Endothelial cell of umbilical vein (primary cell): ENCODE measurements at regions not wholly inside any gene's neighbourhood (a gene's known extent, or its start where the extent isn't known, plus 50 kb on each side); places are given as distances from the start of the nearest gene placed in this dataset.

Source experiments
- BruUV-seq: library from RNA; stranded (reverse); fragments of 400-500 nt; replicated peaks from 2 replicates; lab custom pipeline; 2021; lab: Mats Ljungman, UMichigan
- CTCF ChIA-PET: fragments of 300-600, 350-600 bp; sonication (Branson Sonifier 250); formaldehyde crosslinking; loops from one replicate; lab custom pipeline; 2021; ENCODE audit warnings: antibody characterized with exemption, inconsistent platforms; lab: Charles Lee
- POLR2A ChIA-PET: fragments of 300-600, 350-600 bp; sonication (Branson Sonifier 250); formaldehyde crosslinking; loops from one replicate; lab custom pipeline; 2021; ENCODE audit warnings: antibody characterized with exemption, inconsistent platforms; lab: Charles Lee
- DNase-seq: peaks from one replicate; pipeline ENCODE4 v3.0.0-alpha.2; 2011; ENCODE audit warnings: low read depth, low spot score
- FAIRE-seq: peaks from 2 replicates; lab custom pipeline; 2011; peaks lifted over from hg19 to GRCh38; lab: Jason Lieb, UNC
- H2AFZ ChIP-seq: 2 replicates; pipeline ENCODE4 v1.6.0; 2012; ENCODE audit warnings: low read depth, low read length, control low read depth, inconsistent platforms
- H3K27ac ChIP-seq: 2 replicates; pipeline ENCODE4 v1.5.1; 2011; ENCODE audit warnings: low read depth, mild to moderate bottlenecking, control low read depth, low read length, moderate library complexity; ENCODE audit not compliant: insufficient read depth
- H3K27me3 ChIP-seq, 2 experiments: 2 replicates each; pipeline versions ENCODE4 v1.6.0 to v1.6.1; 2011; ENCODE audit warnings: low read length in 2 of 2, mixed read lengths in 1 of 2; ENCODE audit not compliant: control insufficient read depth in 2 of 2, insufficient read depth in 2 of 2
- H3K36me3 ChIP-seq, 2 experiments: 2 replicates in 1 of 2; 3 replicates in 1 of 2; pipeline ENCODE4 v1.5.1; 2011; ENCODE audit warnings: low read length in 2 of 2, mild to moderate bottlenecking in 1 of 2, moderate library complexity in 1 of 2; ENCODE audit not compliant: control insufficient read depth in 2 of 2, insufficient read depth in 2 of 2; ENCODE audit errors: extremely low read depth in 1 of 2
- H3K4me1 ChIP-seq: 3 replicates; pipeline ENCODE4 v1.5.1; 2011; ENCODE audit warnings: mild to moderate bottlenecking, low read length; ENCODE audit not compliant: control insufficient read depth, insufficient read depth; ENCODE audit errors: extremely low read depth
- H3K4me2 ChIP-seq: 2 replicates; pipeline ENCODE4 v1.6.1; 2011; ENCODE audit warnings: low read length, control low read depth, mixed read lengths; ENCODE audit not compliant: insufficient read depth
- H3K4me3 ChIP-seq, 3 experiments: fragments of 200-600 bp in 1 of 3; sonication (generic), shearing (Covaris generic) in 1 of 3; replicated peaks in 1 of 3; 2 replicates each; pipeline ENCODE4 v1.5.1; 2011 to 2016; ENCODE audit warnings: control low read depth in 3 of 3, low read length in 3 of 3, mild to moderate bottlenecking in 2 of 3, inconsistent platforms in 1 of 3, low read depth in 1 of 3, moderate library complexity in 1 of 3; ENCODE audit not compliant: insufficient read depth in 1 of 3
- H3K79me2 ChIP-seq: 2 replicates; pipeline ENCODE4 v1.6.0; 2012; ENCODE audit warnings: low read length, inconsistent platforms; ENCODE audit not compliant: control insufficient read depth, insufficient read depth
- H3K9ac ChIP-seq: replicated peaks from 2 replicates; pipeline ENCODE3; 2011; ENCODE audit warnings: low read length, control low read depth; ENCODE audit not compliant: insufficient read depth; ENCODE audit errors: extremely low read depth
- H3K9me1 ChIP-seq: replicated peaks from 3 replicates; pipeline ENCODE4 v1.6.0; 2011; ENCODE audit warnings: mild to moderate bottlenecking, low read length; ENCODE audit not compliant: control insufficient read depth, insufficient read depth; ENCODE audit errors: extremely low read depth
- H3K9me3 ChIP-seq: replicated peaks from 2 replicates; pipeline ENCODE4 v1.5.1; 2012; ENCODE audit warnings: low read length, inconsistent platforms; ENCODE audit not compliant: control insufficient read depth, insufficient read depth
- H4K20me1 ChIP-seq: replicated peaks from 2 replicates; pipeline ENCODE3; 2011; ENCODE audit warnings: mild to moderate bottlenecking, low read length; ENCODE audit not compliant: control insufficient read depth, insufficient read depth; ENCODE audit errors: extremely low read depth
- CTCF ChIP-seq, 2 donors: IDR thresholded peaks; 1 replicate in 1 of 2; 2 replicates in 1 of 2; pipeline ENCODE4 v1.5.1; 2011; ENCODE audit warnings: low read length in 2 of 2, mild to moderate bottlenecking in 2 of 2, moderate library complexity in 2 of 2, control low read depth in 1 of 2, inconsistent platforms in 1 of 2, low read depth in 1 of 2; ENCODE audit not compliant: insufficient read depth in 1 of 2; ENCODE audit errors: extremely low read depth in 1 of 2
- EZH2 ChIP-seq: IDR thresholded peaks from 2 replicates; pipeline ENCODE4 v1.6.1; 2012; ENCODE audit warnings: borderline replicate concordance, low read depth, mild to moderate bottlenecking, moderate library complexity, low read length, inconsistent platforms; ENCODE audit not compliant: severe bottlenecking
- FOS ChIP-seq: IDR thresholded peaks from 2 replicates; pipeline ENCODE4 v1.6.1; 2011; ENCODE audit warnings: mild to moderate bottlenecking, low read length, moderate library complexity, borderline replicate concordance; ENCODE audit not compliant: insufficient read depth
- GATA2 ChIP-seq: IDR thresholded peaks from 2 replicates; pipeline ENCODE4 v1.7.0; 2011; ENCODE audit warnings: low read depth, mild to moderate bottlenecking, moderate library complexity, mixed read lengths, low read length; ENCODE audit not compliant: insufficient read length, insufficient read depth
- JUN ChIP-seq: IDR thresholded peaks from 2 replicates; pipeline ENCODE4 v1.6.1; 2011; ENCODE audit warnings: borderline replicate concordance, low read depth; ENCODE audit not compliant: insufficient read length, insufficient read depth
- MAX ChIP-seq: IDR thresholded peaks from 2 replicates; pipeline ENCODE4 v1.6.1; 2011; ENCODE audit not compliant: insufficient read depth, insufficient read length
- MYC ChIP-seq: IDR thresholded peaks from one replicate; pipeline ENCODE4 v1.6.1; 2011; ENCODE audit warnings: mild to moderate bottlenecking, low read depth, low read length
- POLR2A ChIP-seq: IDR thresholded peaks from 2 replicates; pipeline ENCODE4 v1.6.1; 2012; ENCODE audit warnings: low read depth, mild to moderate bottlenecking, control low read depth, low read length
- POLR2AphosphoS5 ChIP-seq: IDR thresholded peaks from 2 replicates; pipeline ENCODE4 v1.6.1; 2012; ENCODE audit warnings: low read depth, mild to moderate bottlenecking, control low read depth, low read length, moderate library complexity; ENCODE audit not compliant: insufficient read depth
- dilution Hi-C: fragments of 300-500 bp; cut with MboI; formaldehyde crosslinking; loops from one replicate; pipeline ENCODE4 v1.15.0; 2019; ENCODE audit warnings: low sequenced_read_pairs; ENCODE audit not compliant: extremely low pct_ligation_motif_present
- intact Hi-C: fragments of 100-400 bp; cut with micrococcal nuclease; formaldehyde crosslinking; loops from one replicate; pipeline ENCODE4 v1.10.0; 2022

- Histone ChIP-seq H3K9ac (no peak overlapping the region), H2AFZ (no peak overlapping the region), H3K36me3 (no peaks in the 10 kb centered on the region), H3K9me1 (no peaks in the 10 kb centered on the region), H4K20me1 (no peaks in the 10 kb centered on the region), H3K27me3 (no peaks in the 10 kb centered on the region), H3K4me1 (no peaks in the 10 kb centered on the region), H3K4me2 (no peak overlapping the region), H3K79me2 (no peaks in the 10 kb centered on the region), H3K27ac (no peak overlapping the region), H3K4me3 (no peak overlapping the region), H3K9me3 (no peaks in the 10 kb centered on the region)
- BruUV-seq = no TSS peak
- no peak for DNase-seq
- ChIA-PET POLR2A (no interaction called here), CTCF (no interaction called here)
- dilution Hi-C loops (no loop called here), intact Hi-C loops (no loop called here)
- no peak for TF ChIP-seq FOS
- TF ChIP-seq MAX = no peak
- no peak for TF ChIP-seq POLR2A
- TF ChIP-seq EZH2 = no peak
- FAIRE-seq = no peak
Measured at GRCh38 chr11:8779732-8780131, 97.1 kb downstream of the RPL27A start.

- H3K27me3 ChIP-seq = no peaks in the 10 kb centered on the region
- no peaks in the 10 kb centered on the region for H3K36me3 ChIP-seq
- H3K4me2 ChIP-seq = no peak overlapping the region
- dilution Hi-C loops (no loop called here), intact Hi-C loops (no loop called here)
- TF ChIP-seq EZH2 (no peak), FOS (no peak), POLR2A (no peak), MYC (no peak), GATA2 (no peak), MAX (no peak), CTCF (IDR thresholded peaks at IDR 0.05; ENCODE audit: extremely low read depth in 1 of 2, insufficient read depth in 1 of 2, low read depth in 1 of 2, low read length in 2 of 2) (no peak), POLR2AphosphoS5 (no peak), JUN (no peak)
- no peaks in the 10 kb centered on the region for H4K20me1 ChIP-seq
- no peaks in the 10 kb centered on the region for H3K9me3 ChIP-seq
- ChIA-PET CTCF (no interaction called here), POLR2A (no interaction called here)
- H3K27ac ChIP-seq = no peak overlapping the region
- no peak overlapping the region for H3K9ac ChIP-seq
- no peak overlapping the region for H3K4me3 ChIP-seq
- no peaks in the 10 kb centered on the region for H3K9me1 ChIP-seq
- no peak overlapping the region for H2AFZ ChIP-seq
- DNase-seq = no peak
- BruUV-seq = no TSS peak
- no peak for FAIRE-seq
- no peaks in the 10 kb centered on the region for H3K79me2 ChIP-seq
- no peaks in the 10 kb centered on the region for H3K4me1 ChIP-seq
Measured at GRCh38 chr11:8784954-8785353, 102.4 kb downstream of the RPL27A start.
